ENCODE measurements at regions not wholly inside any gene's neighbourhood (a gene's known extent, or its start where the extent isn't known, plus 50 kb on each side); places are given as distances from the start of the nearest gene placed in this dataset.

DNA sequence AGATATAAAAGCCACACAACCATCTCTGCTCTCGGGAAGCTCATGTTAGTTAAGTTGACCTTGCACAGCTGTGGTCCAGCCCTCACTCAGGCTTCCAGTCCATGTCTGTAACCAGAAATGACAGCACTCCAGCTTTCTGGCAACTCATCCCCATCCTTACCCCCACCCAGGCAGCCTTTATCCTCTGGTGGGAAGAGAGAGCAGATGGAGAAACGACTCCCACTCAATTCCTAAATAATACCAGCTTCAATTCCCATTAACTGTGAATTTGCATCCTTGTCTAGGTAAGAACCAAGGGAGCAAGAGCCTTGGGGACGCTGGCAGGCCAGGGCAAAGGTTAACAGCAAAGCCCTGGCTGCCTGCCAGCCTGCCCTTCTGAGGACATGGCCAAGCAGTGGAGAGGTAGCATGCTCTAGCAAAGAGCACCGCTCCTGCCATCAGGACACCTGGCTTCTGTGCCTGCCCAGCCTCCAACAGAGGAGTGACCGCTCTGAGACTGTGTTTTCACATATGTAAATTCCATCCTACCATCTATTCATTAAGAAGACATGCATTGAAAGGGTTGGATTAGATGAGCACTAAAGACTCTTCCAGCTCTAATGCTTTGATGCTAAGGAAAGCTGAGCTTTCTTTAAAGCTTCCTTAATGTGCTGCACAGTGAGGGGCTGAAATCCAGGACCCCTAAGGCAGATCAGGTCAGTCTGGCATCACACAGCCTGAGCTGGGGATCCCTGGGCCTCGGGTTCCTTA lies 236.1 kb downstream of the GRIN2B start:
- DNase-seq: no peak

- DNase-seq: no peak
These were observed 236.8 kb downstream of the GRIN2B start for GRCh38 chr12:13744561-13744960.

DNA sequence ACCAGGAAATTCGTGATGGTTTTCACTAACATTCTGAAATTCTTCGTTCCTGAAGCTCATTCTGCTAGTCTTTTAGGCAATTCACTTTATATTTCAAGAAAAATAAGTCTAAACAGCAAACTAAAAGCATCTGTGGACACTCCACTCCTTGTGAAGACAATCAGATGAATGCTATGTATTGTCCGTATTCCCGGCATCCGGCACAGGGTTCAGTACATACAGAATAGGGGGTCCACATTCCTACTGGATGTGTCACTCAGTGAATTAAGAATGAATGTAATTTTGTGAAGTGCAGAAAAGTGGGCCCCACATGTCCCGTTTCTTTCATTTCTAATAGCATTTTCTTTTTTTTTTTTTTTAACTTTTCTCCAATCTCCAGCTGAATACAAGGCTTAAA lies 241.3 kb downstream of the GRIN2B start:
- DNase-seq: no peak

DNA sequence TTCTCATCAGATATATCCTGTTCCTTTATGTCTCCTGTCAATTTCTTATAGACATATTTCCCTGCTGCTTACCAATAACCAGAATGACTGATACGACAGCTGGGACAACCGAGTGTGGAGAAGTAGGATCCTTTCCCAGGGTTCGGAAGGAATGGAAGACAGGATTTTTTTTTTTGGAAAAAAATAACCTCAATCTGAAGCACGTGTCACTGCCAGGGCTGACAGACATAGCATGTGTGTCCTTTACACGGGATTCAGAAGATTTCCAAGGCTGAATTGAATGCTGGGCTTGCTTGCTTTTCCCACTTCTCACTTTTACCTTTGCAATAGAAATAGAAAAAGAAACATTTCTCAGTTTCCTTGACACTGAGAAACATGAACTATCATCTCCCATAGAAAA lies 245.7 kb downstream of the GRIN2B start:
- DNase-seq: no peak

GRCh38 chr12:13734584-13735152 lies 246.7 kb downstream of the GRIN2B start:
- no peak for DNase-seq

GRCh38 chr12:13727707-13728195 lies 253.7 kb downstream of the GRIN2B start:
- DNase-seq: no peak

DNA sequence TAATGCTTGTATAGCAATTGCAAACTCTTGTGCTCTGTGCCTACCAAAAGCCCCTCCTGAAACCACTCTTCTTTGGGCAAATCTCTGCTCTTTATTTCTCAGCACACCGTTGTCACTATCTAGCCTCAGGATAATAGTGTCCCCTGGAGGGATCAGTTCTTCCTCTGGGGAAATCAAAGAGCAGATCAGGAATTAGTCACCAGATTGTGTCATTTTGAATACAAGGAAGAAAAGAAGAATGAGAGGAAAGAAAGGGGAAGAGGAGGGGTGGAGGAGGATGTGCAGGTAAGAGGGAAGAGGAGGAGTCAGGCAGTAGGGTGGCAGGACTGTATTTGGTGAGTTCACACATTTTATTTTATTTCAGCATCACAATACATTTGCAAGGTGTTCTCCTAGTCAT lies 256.4 kb downstream of the GRIN2B start:
- DNase-seq: no peak

DNA sequence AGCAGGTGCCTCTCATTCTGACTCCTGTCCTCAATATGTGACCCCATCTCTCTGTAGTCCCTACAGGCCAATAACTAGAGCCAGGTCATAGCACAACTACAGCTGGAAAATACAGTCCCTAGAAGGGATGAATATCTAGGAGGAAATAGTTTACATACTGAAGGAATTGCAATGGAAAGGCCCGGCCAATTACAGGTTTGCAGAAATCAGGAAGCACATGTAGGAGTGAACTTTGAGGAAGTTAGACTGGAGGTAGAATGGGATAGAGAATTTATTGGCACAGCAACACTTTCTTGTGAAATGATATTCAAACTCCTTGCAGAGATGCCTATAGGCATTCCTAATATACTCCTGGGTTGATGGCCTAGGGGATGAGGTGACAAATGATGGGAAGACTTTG lies 257.3 kb downstream of the GRIN2B start:
- DNase-seq: no peak

DNA sequence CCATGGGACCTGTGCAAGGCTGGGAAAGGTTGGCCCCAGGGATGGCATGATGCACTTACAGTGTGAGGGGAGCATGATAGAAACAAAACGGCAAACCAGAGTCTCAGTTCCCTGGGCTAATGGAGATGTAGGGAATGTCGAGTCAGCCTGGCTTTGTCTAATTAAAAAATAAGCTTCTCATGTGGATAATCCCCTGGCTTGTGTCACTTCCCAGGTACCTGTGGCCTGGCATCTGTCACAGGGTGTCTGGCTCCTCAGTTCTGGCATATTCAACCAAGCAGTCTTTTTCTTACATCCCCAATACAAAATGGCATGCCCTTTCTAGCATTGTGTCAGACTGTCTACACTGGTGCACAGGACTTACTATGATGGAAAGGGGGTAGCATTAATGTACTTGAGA lies 261.4 kb downstream of the GRIN2B start:
- DNase-seq: no peak

DNA sequence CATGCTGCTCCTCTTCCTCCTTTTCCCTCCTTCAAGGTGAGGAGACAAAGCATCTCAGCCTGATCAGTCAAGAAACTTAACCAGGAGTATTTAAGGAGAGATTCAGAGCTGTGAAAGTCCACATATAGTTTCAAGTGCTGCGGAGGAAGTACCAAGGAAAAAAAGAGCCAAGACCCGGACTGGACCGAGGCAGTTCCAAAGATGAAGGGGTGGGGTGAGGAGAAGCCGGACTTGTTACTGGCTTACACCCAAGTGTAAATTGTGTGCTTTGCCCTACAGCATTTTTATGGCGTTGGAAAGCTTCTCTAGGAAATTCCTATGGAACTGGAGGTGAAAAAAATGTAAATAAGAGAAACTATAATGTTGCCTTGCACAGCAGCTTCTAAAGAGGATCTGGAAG lies 263.1 kb downstream of the GRIN2B start:
- DNase-seq: no peak

DNA sequence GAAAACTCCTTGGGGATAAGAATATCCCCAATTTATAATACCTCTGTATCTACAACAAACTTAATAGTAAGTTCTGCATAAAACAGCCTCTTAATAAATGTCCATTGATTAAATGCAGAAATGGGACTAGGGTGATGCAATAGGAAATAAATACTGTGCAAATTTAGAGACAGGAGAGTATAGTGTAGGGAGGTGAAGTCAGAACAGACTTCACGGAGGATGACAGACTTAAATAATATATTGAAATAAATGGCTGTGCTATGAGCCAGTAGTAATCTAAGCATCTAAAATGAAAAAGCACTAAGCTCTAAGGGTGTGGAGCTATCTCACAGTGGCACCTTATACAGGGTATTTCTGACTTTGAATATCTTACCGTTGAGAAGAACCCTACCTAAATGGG lies 265.3 kb downstream of the GRIN2B start:
- DNase-seq: no peak

- no peak for DNase-seq
These were observed 267.6 kb downstream of the GRIN2B start for GRCh38 chr12:13713556-13714410.

- DNase-seq: no peak
These were observed 273.6 kb downstream of the GRIN2B start for GRCh38 chr12:13707829-13708228.

GRCh38 chr12:13702381-13702780 lies 279.0 kb downstream of the GRIN2B start:
- no peak for DNase-seq

DNA sequence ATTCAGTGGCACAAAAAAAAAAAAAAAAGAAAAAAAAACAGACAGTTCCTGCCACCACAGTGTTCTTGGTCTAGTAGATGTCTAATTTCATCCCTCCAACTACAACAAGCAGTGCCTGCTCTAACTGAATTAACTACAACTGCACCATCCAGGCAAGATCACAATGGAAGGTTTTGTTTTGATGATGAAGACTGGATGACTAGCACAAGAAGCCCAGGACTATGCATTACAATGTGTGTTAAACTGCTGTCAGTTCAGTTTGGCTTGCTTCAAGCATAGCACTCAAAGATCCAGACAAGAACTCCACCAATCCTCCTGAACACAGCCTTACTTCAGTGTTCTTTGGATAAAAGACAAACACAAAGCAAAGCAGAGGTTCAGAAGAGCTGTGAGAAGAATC lies 279.9 kb downstream of the GRIN2B start:
- no peak for DNase-seq

DNA sequence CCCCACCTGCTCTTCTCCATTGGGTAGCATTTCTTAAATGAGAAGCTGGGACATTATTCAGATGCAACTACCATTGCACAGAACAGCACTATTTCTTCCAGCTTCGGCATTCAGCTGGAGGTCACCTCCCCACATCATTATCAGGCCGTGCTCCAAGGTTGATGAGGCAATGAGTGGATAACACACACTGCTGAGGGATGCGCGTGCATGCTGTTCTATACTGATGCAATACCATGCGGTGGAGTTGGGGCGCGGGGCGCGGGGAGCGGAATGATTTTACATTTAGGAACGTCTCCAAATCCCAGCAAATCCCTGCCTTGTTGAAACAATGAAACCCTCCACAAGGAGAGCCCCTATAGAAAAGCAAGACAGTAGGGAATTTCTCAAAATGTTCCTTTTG lies 283.4 kb downstream of the GRIN2B start:
- DNase-seq: no peak

DNA sequence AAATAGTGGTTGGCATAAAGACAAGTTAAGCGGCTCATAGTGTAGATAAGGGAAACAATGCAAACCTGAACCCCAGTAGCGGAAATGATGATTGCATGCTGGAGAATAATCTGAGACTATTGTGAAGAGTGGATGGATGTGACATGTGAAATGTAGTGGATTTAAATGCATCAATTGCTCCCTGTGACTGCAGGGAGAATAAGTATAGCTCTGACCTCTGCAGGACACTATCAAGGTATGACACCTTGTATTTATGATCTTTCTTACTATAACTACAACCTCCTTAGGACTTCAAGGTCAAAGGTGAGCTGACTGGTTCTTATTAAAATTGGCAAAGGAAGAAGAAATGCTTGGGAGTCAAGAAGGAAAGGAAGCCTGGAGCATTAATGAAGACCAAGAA lies 285.6 kb downstream of the GRIN2B start:
- DNase-seq: no peak

GRCh38 chr12:13692332-13692731 lies 289.1 kb downstream of the GRIN2B start:
- DNase-seq: no peak

DNA sequence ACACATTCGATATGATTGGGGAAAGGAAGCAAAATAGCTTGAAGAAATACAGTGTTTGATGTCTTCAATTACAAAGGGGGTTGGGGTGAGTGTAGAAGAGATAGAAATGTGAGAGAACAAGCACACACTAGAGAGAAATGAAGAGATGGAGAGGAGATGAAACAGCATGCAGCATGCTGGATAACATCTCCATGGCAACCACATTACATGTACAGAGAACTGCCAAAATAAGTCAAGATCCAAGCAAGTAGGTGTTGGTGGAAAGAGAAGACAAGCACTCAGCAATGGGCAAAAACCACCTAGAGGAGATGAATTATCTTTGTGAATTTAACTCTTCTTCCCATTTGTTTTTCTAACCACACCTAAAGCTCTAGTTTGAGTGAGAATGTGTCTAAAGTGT lies 289.8 kb downstream of the GRIN2B start:
- no peak for DNase-seq

DNA sequence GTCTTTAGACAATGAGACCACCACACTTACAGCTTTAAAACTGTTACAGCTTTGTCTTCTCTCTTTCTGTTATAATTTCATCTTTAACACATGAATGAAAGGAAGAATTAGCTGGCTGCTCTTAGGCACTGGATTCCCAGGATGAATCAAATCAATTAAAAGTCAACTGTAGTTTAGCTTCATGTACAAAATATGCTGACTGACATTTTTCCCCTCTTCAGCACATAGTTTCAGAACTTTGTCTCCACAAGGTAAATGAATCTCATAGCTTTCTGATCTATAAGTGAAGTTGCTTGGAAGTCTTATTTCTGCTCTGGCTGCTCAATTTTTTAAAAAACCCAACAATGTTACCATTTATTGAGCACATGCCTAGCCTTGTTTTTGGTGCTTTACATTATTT lies 293.8 kb downstream of the GRIN2B start:
- no peak for DNase-seq

GRCh38 chr12:13686260-13686659 lies 295.1 kb downstream of the GRIN2B start:
- DNase-seq: no peak

DNA sequence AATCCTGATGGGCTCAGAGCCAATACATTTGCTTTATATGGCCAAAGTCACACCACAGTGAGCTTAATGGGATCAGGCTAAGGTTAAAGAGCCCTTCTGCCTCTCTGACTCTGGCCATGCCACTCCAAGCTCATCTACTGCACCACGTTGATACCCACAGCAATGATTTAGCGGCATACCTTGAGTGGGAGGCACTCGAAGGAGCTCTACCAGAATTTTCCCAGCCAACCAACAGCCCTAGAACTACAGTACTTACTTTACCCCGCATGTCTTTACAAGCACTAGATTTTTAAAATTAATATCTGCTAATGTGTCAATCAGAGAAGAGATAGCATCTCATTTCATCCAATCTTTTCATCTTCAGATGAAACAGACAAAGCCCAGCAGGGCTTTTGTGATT lies 300.5 kb downstream of the GRIN2B start:
- DNase-seq: no peak

DNA sequence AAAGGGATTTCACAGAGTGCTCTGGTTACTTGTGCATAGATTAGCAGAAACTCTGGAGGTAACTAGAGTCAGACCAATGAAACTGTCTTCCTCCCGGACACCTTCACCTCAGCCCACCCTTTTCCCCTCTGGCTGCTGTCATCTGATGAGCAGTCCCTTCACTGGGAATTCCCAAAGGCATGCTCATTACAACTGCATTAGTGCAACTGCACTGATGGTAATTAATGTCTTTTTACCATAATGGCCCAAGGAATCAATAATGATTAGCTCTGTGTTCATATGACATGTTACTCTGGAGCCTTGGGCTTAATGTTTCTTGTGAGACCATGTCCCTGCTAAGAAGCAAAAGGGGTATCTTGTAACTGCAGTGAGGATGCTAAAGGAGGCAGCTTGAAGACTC lies 304.5 kb downstream of the GRIN2B start:
- DNase-seq: no peak

- DNase-seq: no peak
These were observed 311.0 kb downstream of the GRIN2B start for GRCh38 chr12:13670285-13670866.
